Activated CD4-positive, alpha-beta T cell treated with anti-CD3 and anti-CD28 coated beads, Interleukin-2, amount 10 ng/mL, durations not matched to agents 7 days and 5 days (primary cell): ENCODE measurements at regions not wholly inside any gene's neighbourhood (a gene's known extent, or its start where the extent isn't known, plus 50 kb on each side); places are given as distances from the start of the nearest gene placed in this dataset.
"Not testable (repeated sequence)": the region's sequence is repeated elsewhere in the genome, so short reads cannot be mapped to it uniquely, and the experiment has no call there.

Experiments used
- CTCF ChIA-PET: fragments of 350-600 bp; sonication (Branson Sonifier 250); formaldehyde crosslinking; loops from one replicate; lab custom pipeline; 2021; ENCODE audit warnings: antibody characterized with exemption; lab: Charles Lee
- POLR2A ChIA-PET: fragments of 350-600 bp; sonication (Branson Sonifier 250); formaldehyde crosslinking; loops from one replicate; lab custom pipeline; 2021; ENCODE audit warnings: antibody characterized with exemption; lab: Charles Lee
- DNase-seq: peaks from one replicate; pipeline ENCODE4 v3.0.0-alpha.2; 2020
- H3K27ac Mint-ChIP-seq: one replicate; pipeline ENCODE4 v1.8.0; 2021; ENCODE audit warnings: mild to moderate bottlenecking, moderate library complexity, mixed read lengths
- H3K27me3 Mint-ChIP-seq: one replicate; pipeline ENCODE4 v1.8.0; 2021; ENCODE audit warnings: mixed read lengths
- H3K36me3 Mint-ChIP-seq: one replicate; pipeline ENCODE4 v1.8.0; 2021; ENCODE audit warnings: low read depth, mixed read lengths
- H3K4me1 Mint-ChIP-seq: one replicate; pipeline ENCODE4 v1.8.0; 2021; ENCODE audit warnings: mixed read lengths
- H3K4me3 Mint-ChIP-seq: one replicate; pipeline ENCODE4 v1.8.0; 2021; ENCODE audit warnings: mild to moderate bottlenecking, moderate library complexity, mixed read lengths
- H3K9me3 Mint-ChIP-seq: one replicate; pipeline ENCODE4 v1.8.0; 2021; ENCODE audit warnings: mixed read lengths

DNA sequence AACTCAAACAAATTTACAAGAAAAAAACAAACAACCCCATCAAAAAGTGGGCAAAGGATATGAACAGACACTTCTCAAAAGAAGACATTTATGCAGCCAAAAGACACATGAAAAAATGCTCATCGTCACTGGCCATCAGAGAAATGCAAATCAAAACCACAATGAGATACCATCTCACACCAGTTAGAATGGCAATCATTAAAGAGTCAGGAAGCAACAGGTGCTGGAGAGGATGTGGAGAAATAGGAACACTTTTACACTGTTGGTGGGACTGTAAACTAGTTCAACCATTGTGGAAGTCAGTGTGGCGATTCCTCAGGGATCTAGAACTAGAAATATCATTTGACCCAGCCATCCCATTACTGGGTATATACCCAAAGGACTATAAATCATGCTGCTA, 228.1 kb upstream of the AKR1E2 start:
- H3K9me3 Mint-ChIP-seq, CTCF ChIA-PET, H3K36me3 Mint-ChIP-seq, H3K27ac Mint-ChIP-seq, H3K27me3 Mint-ChIP-seq, DNase-seq, H3K4me1 Mint-ChIP-seq, H3K4me3 Mint-ChIP-seq, POLR2A ChIA-PET: not testable (repeated sequence)

DNA sequence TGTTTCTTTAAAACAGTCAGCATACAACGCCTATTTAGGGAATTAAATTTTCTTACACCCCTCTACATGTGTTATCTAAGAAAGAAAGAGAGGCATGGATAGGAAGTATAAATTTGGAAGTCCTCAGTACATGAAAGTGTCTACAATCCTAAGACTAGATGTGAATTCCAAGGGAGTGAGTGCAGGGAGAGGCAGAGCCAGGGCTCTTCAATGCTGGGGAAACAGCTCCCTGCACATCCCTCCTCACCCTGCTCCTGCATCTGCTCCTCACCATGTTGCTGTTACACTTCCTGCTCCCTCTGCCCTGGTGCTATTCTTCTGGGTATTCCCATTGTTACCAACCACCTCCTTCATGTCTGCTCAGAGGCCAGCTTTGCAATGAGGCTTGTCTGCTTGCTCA, 229.1 kb upstream of the AKR1E2 start:
- Mint-ChIP-seq H3K4me1 (no peaks in the 10 kb centered on the region), H3K4me3 (no peak overlapping the region), H3K9me3 (peaks cover 3% of the 10 kb centered on the region), H3K27ac (no peak overlapping the region), H3K36me3 (no peaks in the 10 kb centered on the region), H3K27me3 (peaks cover 2% of the 10 kb centered on the region)
- no peak for DNase-seq
- ChIA-PET POLR2A (no interaction called here), CTCF (no interaction called here)

DNA sequence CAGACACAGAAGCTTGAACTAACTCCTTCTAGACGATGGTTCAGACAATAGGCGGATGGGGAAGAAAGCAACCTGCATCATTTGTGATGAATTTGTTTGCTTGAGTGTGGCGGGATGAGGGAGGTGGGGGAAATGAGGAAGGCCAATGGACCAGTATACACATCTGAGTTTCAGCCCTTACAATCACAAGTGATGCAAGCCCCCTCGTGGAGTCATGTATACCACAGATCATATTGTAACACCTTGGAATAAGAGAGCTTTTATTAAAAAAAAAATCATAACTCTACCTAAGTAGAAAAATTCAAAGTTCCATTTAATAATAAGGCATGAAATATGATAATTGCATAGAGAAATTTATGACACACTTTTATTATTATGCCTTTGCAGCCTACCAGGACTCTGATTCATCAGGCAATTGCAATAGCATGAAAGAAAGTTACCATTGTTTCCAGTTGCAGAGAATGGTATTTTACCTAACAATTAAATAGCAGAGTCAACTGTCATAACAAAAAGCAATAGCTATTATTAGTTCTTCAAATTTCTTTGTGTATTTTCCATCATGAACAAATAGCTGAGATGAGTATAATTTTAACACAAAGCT, 230.2 kb upstream of the AKR1E2 start:
- H3K4me3 Mint-ChIP-seq: no peak overlapping the region
- DNase-seq: no peak
- H3K9me3 Mint-ChIP-seq: no peaks in the 10 kb centered on the region
- no peaks in the 10 kb centered on the region for H3K4me1 Mint-ChIP-seq
- H3K27ac Mint-ChIP-seq: no peak overlapping the region
- no peaks in the 10 kb centered on the region for H3K36me3 Mint-ChIP-seq
- H3K27me3 Mint-ChIP-seq: peaks cover 2% of the 10 kb centered on the region
- ChIA-PET CTCF (no interaction called here), POLR2A (no interaction called here)

DNA sequence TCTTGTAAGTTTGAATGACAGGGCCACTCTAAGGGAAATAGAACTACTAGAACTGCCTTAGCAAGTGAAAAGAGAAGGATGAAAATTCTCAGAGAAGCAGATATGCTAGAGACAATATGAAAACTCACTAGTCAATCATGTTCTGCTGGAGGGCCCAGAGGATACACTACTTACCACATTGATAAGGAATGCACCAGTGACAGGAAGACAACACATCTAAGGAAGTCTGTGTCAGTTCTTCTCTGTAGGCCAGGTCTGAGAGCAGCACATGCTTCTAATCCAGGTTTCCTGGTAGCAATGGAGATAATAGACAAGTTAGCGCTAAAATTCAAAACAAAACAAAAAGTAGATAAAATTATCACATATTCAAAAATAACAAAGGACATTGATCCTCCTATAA, 235.2 kb upstream of the AKR1E2 start:
- ChIA-PET CTCF (no interaction called here), POLR2A (no interaction called here)
- H3K4me3 Mint-ChIP-seq: no peak overlapping the region
- no peaks in the 10 kb centered on the region for H3K9me3 Mint-ChIP-seq
- H3K27ac Mint-ChIP-seq: no peak overlapping the region
- DNase-seq: no peak
- H3K36me3 Mint-ChIP-seq: no peaks in the 10 kb centered on the region
- no peaks in the 10 kb centered on the region for H3K27me3 Mint-ChIP-seq
- H3K4me1 Mint-ChIP-seq: no peaks in the 10 kb centered on the region

DNA sequence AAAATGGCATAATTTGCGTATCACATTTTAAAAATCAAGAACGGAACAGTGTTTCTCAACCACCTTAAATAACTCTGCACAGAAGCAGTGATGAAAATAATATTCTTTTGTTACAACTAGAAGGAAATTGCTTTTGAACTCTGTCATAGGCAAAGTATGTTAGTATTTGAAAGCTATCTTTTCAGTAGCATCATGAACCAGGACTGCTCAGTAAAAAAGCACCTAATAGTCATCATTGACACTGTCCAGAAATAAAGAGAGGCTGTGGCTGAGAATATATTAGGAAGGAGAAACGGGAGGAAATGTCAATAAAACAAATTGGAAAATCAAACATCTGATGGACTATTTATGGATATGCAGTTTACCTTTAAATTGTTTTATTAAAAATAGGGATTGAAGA, 237.2 kb upstream of the AKR1E2 start:
- Mint-ChIP-seq H3K27me3 (peaks cover 4% of the 10 kb centered on the region), H3K4me3 (no peak overlapping the region), H3K4me1 (no peaks in the 10 kb centered on the region), H3K9me3 (no peaks in the 10 kb centered on the region), H3K27ac (no peak overlapping the region), H3K36me3 (no peaks in the 10 kb centered on the region)
- no peak for DNase-seq
- ChIA-PET POLR2A (no interaction called here), CTCF (interaction anchor here (1.3 kb wide), 1 partner anchor 12 kb away, joined by 4 read pairs; no protein-coding TSS in a partner anchor)

DNA sequence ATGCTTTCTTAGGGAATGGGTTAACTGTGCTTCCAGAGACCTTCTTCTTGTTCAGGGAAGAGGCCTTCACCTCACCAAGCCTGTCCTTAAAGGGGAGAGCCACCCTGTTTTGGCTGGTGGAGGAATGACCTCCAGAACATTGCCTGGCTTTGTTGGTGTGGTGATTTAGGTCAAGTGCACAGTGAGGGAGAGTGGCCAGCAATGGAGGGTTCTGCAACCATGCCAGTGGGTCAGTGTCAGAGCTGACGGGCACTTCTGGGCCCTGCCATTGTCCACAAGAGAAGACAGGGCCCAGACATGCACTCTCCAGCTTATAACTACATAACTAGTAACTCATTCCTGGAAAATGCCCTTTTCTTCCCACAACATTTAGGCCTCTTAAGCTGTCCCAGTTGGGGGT, 238.5 kb upstream of the AKR1E2 start:
- no peak for DNase-seq
- Mint-ChIP-seq H3K27ac (no peak overlapping the region), H3K9me3 (no peaks in the 10 kb centered on the region), H3K4me3 (no peak overlapping the region), H3K36me3 (no peaks in the 10 kb centered on the region), H3K4me1 (no peaks in the 10 kb centered on the region), H3K27me3 (peaks cover 12% of the 10 kb centered on the region)
- ChIA-PET CTCF (no interaction called here), POLR2A (no interaction called here)

DNA sequence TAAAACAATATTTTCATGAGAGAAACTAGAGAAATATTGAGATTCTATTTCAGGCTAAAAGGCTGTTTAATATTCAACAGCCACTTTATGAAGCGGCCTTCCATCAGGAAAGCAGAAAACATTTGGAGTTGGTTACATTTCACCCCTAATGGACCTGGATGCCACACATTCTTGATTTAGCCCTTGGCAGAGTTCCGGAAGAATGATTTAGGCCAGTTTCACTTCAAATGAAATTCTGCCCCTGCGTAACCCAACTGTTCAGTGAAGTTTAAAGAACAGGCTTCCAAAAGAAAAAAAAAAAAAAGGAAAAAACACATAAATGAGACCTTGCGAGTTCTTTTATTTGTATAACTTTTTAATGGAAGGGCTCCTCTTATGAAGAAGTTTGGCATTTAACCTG, 239.2 kb upstream of the AKR1E2 start:
- ChIA-PET POLR2A (no interaction called here), CTCF (no interaction called here)
- H3K4me1 Mint-ChIP-seq: no peaks in the 10 kb centered on the region
- no peak for DNase-seq
- H3K27ac Mint-ChIP-seq: no peak overlapping the region
- no peaks in the 10 kb centered on the region for H3K36me3 Mint-ChIP-seq
- H3K4me3 Mint-ChIP-seq: no peak overlapping the region
- H3K9me3 Mint-ChIP-seq: no peaks in the 10 kb centered on the region
- peaks cover 16% of the 10 kb centered on the region for H3K27me3 Mint-ChIP-seq

DNA sequence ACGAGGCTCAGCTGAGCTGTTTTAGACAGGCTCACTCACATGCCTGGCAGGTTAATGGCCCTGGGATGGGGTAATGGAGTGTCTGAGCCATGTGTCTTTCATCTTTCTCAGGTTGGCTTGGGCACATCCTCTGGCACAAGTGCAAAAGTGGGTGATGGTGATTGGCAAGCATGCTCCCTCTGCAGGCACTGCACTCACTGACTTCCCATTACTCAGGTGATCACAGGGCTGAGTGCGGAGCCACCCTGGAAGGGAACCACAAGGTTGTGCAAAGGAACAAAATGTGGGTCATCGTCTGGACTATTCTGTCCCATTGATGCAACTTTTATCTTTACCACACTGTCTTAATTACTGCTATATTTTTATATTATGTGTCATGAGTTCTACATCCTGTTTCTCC, 244.1 kb upstream of the AKR1E2 start:
- Mint-ChIP-seq H3K4me3 (no peak overlapping the region), H3K27ac (no peak overlapping the region), H3K36me3 (no peaks in the 10 kb centered on the region), H3K9me3 (no peaks in the 10 kb centered on the region), H3K4me1 (no peaks in the 10 kb centered on the region), H3K27me3 (peaks cover 25% of the 10 kb centered on the region)
- ChIA-PET CTCF (no interaction called here), POLR2A (no interaction called here)
- DNase-seq: no peak

DNA sequence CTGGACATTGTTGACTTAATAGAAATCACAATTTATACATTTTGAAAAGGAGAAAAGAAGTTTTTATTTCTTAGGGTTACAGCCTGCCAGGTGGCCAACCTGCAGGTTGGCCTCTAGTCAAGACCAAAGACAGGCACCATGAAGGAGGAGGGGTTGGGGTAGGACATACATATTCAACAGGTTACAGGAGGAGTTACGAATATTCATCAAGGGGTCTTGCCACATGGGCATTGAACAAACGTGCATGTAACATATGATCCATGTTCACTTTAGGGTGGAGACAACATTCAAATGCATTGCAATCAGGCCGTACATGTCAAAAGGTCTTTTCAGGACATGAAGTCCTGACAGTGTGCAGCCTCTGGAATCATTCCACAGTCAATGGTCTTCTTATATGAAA, 246.2 kb upstream of the AKR1E2 start:
- peaks cover 40% of the 10 kb centered on the region for H3K27me3 Mint-ChIP-seq
- no peaks in the 10 kb centered on the region for H3K36me3 Mint-ChIP-seq
- no peak for DNase-seq
- no peaks in the 10 kb centered on the region for H3K9me3 Mint-ChIP-seq
- H3K4me1 Mint-ChIP-seq: no peaks in the 10 kb centered on the region
- ChIA-PET CTCF (no interaction called here), POLR2A (no interaction called here)
- no peak overlapping the region for H3K4me3 Mint-ChIP-seq
- H3K27ac Mint-ChIP-seq: no peak overlapping the region

DNA sequence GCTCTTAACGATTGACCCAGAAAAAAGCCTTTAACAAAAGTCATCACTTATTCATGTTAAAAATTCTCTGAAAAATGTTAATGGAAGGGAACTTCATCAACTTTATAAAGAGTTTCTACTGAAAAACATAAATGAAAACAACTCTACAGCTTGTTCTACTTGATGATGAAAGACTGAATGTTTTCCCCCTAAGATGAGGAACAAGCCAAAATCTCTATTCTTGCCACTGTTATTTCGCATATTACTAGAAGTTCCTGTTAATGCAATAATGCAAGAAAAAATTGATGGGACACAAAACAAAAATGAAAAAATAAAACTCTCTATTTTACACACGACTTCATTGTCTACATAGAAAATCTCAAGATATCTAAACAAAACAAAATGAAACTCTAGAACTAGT, 249.8 kb upstream of the AKR1E2 start:
- DNase-seq: no peak
- ChIA-PET CTCF (no interaction called here), POLR2A (interaction anchor here (0.6 kb wide), 1 partner anchor 80 kb away, joined by 6 read pairs; no protein-coding TSS in a partner anchor)
- Mint-ChIP-seq H3K27me3 (peaks cover 26% of the 10 kb centered on the region), H3K4me3 (no peak overlapping the region), H3K4me1 (no peaks in the 10 kb centered on the region), H3K27ac (no peak overlapping the region), H3K9me3 (no peaks in the 10 kb centered on the region), H3K36me3 (no peaks in the 10 kb centered on the region)

DNA sequence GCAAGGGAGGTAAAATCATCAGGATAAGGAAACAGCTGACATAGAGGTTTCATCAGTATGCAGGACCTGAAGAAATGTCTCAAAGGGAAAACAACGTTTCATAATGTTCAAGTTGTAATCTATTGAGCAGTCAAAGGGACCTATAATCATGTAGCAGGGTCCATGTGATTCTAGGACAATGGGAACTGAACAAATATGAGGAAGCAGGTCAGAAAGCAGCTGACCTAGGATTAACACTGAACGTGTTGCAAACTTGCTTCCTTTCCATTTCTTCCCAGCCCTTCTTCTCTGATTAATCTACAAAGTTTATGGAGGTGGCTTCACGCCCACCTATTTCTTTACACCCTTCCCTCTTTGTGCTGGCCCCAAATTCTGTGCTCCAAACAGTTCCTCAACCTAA, 256.9 kb upstream of the AKR1E2 start:
- ChIA-PET POLR2A (no interaction called here), CTCF (no interaction called here)
- H3K4me3 Mint-ChIP-seq: no peak overlapping the region

DNA sequence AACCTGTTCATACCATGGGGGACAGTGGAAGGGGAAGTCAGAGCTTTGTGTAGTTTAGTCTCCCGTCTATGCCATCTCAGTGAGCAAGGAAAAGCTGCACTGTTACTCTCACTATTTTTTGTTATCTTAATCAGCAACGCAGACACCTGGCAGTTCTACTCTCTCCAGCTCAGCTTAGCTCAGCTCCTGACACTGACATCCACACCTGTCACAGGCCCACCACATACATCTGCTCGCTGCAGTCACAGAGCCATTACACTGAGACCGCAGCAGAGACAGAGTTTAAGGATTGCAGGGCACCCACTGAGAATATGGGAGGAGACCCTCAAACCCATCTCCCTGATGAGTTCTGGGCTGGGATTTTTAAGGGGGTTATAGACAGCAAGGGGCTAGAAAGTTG, 257.3 kb upstream of the AKR1E2 start:
- H3K36me3 Mint-ChIP-seq: no peaks in the 10 kb centered on the region
- ChIA-PET CTCF (interaction anchor here (0.7 kb wide), 1 partner anchor 104 kb away, joined by 3 read pairs; no protein-coding TSS in a partner anchor), POLR2A (no interaction called here)
- H3K27me3 Mint-ChIP-seq: peaks cover 7% of the 10 kb centered on the region
- no peak for DNase-seq
- H3K4me1 Mint-ChIP-seq: no peaks in the 10 kb centered on the region
- H3K27ac Mint-ChIP-seq: no peak overlapping the region
- H3K4me3 Mint-ChIP-seq: no peak overlapping the region
- H3K9me3 Mint-ChIP-seq: no peaks in the 10 kb centered on the region

More for the DNA sequence above, 256.9 kb upstream of the AKR1E2 start:
- DNase-seq: no peak
- Mint-ChIP-seq H3K9me3 (no peaks in the 10 kb centered on the region), H3K27me3 (peaks cover 6% of the 10 kb centered on the region), H3K4me1 (no peaks in the 10 kb centered on the region), H3K36me3 (no peaks in the 10 kb centered on the region), H3K27ac (no peak overlapping the region)

DNA sequence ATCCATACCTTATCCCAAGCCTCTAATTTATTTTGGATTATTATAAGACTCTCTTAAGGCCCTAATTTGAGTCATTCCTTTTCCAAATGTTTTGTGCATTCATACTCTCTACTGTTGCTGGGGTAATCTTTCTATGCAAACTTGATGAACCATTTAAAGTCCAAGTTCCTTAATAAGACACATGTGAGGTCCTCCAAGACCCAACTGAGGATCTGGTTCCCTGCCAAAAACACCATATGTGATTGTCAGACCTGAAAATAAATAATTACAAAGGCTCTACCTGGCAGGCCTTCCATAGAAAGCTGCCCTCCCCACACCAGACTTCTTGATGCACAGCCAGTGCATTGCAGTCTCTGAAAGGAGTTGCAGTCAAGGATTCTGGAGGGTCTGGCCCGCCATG, 257.9 kb upstream of the AKR1E2 start:
- no peaks in the 10 kb centered on the region for H3K4me1 Mint-ChIP-seq
- H3K9me3 Mint-ChIP-seq: no peaks in the 10 kb centered on the region
- no peak for DNase-seq
- POLR2A ChIA-PET: no interaction called here
- H3K4me3 Mint-ChIP-seq: no peak overlapping the region
- CTCF ChIA-PET: interaction anchor here (0.7 kb wide), 1 partner anchor 105 kb away, joined by 3 read pairs; no protein-coding TSS in a partner anchor
- peaks cover 9% of the 10 kb centered on the region for H3K27me3 Mint-ChIP-seq
- H3K27ac Mint-ChIP-seq: no peak overlapping the region
- H3K36me3 Mint-ChIP-seq: no peaks in the 10 kb centered on the region

DNA sequence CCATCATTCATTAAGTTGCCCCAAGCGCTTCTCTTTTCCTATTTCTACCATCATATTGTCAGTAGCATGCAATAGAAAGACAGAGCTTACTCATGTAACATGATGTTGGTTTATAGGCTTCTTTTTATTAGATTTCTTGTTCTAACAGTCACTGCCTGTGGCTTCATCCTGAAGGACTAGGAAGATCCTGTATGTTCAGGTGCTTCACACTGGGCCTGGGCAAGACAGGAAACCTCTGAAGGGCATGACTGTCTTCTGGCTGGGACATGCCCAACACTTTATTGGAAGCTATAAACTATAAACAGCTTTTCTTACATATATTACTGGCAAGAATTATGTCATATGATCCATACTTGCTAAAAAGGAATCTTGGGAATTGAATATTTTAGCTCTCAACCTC, 258.4 kb upstream of the AKR1E2 start:
- Mint-ChIP-seq H3K36me3 (no peaks in the 10 kb centered on the region), H3K27me3 (peaks cover 9% of the 10 kb centered on the region), H3K27ac (no peak overlapping the region), H3K4me3 (no peak overlapping the region), H3K9me3 (no peaks in the 10 kb centered on the region), H3K4me1 (no peaks in the 10 kb centered on the region)
- no peak for DNase-seq
- CTCF ChIA-PET: no interaction called here
- POLR2A ChIA-PET: no interaction called here
